NCI-H1694 (cell line): ENCODE measurements at regions not wholly inside any gene's neighbourhood (a gene's known extent, or its start where the extent isn't known, plus 50 kb on each side); places are given as distances from the start of the nearest gene placed in this dataset.

ENCODE experiments used
- DNase-seq: peaks from one replicate; lab custom pipeline; 2025; lab: John Stamatoyannopoulos, UW

DNA sequence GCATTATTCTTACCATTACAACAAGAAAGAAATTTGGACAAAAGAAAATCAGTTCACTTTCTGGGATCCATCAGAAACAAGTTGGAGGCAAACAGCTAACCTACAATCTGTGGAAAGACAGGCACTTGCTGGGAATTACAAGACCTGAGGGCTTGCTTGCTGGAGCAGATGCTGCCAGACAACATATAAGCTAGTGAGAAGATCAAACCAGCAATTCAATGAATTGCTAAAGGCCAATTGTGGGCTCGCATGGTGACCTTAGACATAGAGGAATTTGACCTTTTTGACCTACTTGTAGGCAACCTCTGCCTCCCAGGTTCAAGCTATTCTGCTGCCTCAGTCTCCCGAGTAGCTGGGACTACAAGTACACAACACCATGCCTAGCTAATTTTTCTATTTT is 921.2 kb upstream of the CNTNAP5 start:
- DNase-seq: no peak

DNA sequence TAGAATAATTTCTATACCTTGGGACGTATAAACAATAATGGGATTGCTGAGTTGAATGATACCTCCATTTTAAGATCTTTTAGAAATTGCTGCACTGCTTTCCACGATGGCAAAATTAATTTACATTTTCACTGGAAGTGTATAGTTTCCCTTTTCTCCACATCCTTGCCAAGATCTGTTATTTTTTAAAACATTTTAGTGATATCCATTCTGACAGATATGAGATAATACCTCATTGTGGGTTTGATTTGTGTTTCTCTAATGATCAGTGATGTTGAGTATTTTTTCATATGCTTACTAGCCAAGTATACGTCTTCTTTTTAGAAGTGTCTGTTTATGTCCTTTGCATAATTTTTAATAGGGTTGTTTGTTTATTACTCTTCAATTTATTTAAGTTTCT is 908.5 kb upstream of the CNTNAP5 start:
- DNase-seq: no peak

DNA sequence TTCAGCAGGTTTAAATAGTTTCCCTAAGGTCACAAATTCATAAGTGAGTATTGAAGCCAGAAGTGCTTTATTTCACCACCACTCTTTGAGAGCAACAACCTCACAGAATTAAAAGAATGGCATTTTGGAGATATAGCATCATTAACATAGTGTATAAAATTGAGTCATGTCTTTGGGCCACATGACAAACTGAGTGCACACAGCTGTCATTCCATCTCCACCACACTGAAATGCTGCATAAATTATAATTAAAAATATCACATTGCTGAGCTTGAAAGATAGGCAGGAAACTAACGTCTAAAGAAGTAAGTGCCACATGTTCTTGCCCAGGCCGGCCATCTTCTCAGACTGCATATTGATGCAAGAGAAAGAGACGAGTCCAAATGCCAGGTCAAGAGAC is 897.9 kb upstream of the CNTNAP5 start:
- DNase-seq: no peak

DNA sequence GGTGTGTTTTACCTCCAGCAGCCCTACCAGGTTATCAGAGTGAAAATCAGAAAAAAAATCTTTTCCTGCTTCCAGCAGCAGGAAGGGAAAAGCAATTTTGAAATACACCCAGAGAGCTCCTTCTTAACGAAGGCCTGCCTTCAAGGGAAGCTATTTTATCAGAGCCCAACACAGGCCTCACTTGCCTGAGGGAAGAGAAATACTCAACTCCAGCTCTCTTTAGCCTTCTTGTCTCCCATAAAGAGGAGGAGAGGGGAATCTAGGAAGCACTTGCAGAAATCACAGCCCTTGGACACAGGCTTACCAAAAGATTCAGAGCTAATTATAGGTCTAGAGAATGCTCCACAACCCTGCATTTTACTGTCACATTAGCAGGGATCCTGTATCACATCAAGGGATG is 896.1 kb upstream of the CNTNAP5 start:
- DNase-seq: no peak

DNA sequence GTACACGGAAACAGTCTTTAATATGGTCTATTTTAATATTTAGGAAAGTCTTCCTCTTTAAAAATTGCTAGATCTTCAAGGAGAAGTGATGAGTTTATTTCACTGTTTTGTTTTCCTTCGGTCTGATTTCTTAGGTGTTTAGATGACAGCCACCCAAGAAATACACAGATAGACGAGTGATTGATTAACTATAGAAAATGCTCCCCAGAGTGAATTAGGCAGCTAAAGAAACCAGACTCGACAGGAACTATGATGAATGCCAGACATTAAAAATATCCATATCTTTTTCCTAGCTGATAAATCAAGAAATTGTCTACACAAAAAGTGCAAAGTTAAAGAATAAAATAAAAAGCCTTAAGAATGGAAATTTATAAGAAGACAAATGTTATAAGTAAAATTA is 888.7 kb upstream of the CNTNAP5 start:
- DNase-seq: no peak

DNA sequence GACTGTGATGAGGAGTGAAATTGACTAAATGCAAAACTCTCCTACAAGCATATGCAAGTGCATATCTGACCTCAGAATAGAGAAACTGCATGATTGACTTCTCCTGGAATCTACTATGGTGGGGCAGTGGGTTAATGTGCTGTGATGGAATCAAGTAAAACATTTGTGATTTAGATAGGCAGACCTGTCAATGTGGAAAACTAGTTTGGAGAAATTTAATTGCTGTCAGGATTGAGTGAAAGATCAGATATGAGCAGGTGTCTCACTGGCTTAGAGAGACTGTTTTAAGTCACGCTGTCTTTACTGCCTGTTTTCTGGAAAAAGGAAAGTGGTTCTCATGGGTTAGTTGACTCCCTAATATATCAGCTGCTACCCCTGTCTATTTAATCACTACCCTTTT is 881.0 kb upstream of the CNTNAP5 start:
- no peak for DNase-seq

DNA sequence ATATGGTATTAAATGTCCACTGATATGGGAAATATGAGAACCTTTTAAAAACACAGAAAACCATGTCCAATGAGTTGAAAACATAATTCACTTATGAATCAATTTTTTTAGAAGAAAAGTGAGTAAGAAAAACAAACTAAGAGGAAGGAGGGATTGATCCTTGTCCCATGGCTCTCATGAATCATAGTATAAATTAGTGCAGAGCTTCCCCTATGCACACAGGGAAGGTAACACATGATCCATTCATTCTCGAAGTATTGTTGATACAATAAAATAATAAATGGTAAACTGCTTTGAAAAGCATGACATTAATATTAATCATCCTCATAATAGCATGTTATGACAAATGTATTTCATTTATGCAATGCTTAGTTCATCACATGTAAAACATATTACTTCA is 872.0 kb upstream of the CNTNAP5 start:
- DNase-seq: no peak

DNA sequence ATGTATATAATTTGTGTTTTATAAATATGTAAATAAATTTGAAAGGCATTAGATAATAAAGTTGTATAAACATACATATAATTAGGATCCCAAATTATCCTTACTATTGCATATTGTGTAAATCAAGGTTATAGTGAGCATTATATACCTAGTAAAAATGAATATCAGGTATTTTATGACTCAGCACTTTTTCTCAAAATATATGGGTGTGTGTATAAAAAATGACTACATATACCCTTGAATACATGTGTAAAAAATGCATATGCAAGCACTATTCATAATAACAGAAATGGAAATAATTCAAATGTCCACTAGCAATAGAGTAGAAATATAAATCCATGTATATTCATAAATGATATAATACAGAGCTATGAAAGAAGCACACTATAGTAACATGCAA is 870.9 kb upstream of the CNTNAP5 start:
- DNase-seq: no peak

DNA sequence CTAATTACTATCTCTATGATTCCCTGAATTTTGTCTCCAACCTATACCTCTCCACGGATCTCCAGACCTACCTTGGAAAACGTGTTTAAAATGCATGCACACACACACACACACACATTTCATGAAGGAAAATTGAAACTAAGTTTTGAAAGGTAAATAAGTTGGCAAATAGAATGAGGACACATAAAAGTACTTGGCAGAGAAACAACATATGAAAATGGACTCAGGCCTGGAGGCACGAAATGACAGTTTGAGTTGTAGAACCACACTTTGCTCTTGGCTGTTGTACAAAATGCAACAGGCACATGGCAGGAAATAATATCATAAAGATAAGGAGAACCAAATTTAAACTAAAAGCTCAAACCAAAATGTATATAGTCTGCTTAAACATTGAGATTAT is 868.1 kb upstream of the CNTNAP5 start:
- DNase-seq: no peak

DNA sequence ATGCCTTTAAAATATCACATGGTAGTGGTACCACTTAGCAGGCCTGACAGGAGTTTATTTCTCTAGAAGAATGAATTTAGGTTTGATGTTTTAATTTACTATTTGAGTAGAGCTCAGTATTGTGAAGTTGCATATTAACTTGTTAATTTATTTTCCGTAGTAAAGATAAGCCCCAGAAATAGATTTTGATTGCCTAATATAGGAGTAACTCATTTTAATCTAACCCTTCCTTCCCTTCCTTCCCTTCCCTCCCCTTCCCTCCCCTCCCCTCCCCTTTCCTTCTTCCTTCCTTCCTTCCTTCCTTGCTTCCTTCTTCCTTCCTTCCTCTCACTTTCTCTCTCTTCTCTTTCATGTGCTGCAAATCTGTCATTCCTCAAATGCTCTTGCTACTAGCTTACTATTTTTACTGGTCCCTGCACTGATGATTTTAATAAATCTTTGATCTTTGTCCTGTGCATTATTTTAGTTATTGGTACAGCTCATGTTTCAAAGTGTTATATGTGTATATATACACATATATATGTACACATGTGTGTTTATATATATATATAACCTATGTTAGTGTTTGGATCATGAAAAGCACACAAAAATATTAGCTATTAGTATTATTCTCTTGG is 862.6 kb upstream of the CNTNAP5 start:
- DNase-seq: no peak

DNA sequence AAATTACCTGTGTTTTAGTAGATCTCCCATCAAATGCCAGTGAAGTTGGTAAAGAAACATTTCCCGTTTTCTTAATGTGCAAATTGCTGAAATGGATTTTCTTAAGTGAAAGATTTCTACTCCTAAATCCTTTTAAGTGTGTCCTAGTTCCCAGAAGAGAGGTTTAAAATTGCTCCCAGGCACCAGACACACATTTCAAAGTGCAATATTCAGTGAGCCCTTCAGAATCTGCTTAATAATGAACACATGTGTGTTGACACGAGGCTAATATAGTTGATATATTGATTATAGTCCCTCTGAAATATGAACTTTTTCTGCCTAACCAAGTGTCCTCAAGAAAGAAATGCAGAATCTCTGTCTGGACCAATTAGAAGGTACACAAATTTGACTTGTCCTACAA is 861.7 kb upstream of the CNTNAP5 start:
- no peak for DNase-seq

DNA sequence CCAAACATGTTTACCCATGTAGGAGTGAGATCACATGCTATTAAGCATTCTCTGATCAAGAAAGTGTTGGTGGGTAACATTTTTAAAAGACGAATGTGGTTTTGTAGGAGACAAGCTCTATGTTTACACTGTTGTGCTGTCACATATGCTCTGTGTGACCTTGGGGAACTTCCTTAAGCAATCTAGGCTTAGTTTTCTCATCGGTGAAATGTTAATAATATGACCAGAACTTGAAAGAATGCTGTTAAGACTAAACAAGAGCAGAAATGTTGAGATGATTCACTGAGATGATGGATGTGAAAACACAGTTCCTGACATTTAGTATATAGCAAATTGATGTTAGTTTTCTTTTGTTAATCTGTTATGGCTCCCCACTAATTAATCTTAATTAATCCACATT is 860.9 kb upstream of the CNTNAP5 start:
- no peak for DNase-seq

DNA sequence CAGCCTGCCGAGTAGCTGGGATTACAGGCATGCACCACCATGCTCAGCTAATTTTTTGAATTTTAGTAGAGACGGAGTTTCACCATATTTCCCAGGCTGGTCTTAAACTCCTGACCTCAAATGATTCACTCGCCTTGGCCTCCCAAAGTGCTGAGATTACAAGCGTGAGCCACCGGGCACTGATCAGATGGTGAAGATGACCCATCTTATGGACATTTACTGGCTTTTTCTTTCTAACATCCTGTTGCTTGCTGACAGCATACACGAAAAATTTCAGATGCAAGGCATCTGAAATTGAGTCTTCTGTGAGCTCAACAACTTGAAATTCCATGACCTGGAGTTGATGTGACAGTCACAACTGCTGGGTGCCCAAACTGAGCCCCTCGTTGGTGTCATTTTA is 859.5 kb upstream of the CNTNAP5 start:
- no peak for DNase-seq

DNA sequence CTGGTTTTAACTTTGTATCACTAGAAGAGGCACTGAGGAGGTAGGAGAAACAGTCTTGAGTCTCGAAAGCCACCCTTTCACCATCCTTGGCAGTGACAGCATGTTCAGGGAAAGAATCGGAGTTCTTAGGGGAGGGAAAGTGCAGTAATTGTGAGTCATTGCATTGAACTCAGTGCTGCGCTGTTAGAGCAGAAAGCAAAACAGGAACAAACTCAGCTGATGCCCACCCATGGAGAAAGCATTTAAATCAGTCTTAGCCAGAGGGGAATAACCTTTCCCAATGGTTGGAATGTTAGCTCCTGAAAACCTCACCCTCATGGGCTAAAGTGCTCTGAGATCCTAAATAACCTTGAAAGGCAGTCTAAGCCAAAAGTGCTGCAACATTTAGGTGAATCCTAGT is 845.6 kb upstream of the CNTNAP5 start:
- DNase-seq: no peak

DNA sequence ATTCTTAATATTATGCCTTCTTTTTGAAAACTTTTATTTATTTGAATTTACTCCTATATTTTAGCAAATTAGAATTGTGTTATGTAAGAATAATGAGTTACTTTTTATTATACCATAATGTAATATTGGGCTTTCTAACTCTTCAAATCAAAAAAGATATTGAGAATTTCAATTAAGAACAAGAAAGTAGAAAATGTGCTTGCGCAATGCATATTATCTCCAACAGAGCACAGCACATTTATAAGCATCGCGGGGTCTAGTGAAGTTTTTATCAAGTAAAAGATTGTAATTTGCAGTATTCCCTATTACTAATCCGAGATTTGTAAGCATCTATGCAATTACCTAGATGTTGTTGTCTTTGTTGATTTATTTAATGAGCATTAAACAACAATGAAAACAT is 829.1 kb upstream of the CNTNAP5 start:
- no peak for DNase-seq

DNA sequence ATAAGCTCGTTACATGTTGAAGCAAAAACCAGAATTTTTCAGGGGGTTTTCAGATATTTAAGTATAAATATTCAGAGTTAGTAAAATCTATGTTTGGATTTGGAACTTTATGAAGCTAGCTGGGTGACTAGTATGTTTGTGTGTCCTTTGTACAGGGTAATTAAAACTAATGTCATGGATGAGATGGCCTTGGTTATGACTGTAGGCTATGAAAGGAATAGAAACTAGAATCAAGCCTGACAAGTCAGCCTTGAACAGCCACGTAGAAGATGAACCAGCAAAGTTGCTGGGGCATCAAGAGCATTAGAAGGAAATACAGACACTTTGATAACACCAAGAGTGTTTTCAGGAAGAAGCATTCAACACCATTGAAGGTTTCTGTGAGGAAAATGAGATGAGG is 825.1 kb upstream of the CNTNAP5 start:
- no peak for DNase-seq

DNA sequence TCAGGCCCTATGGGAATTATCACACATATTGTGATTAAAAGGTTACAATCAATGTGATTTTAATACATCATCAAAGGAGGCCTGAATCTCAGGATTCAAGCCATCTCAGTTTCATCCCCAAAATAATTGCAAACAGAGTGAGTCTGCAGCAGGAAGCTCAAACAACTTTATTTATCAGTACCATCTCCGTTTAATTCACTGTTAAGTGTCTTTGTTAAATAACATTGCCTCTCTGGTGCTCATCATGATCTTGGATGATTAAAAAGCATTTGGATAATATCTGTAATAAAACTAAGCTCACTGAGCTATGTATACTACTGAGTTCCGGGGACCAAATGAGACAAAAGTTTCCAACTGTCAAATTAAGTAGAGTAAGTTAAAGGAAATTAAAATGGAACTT is 817.8 kb upstream of the CNTNAP5 start:
- no peak for DNase-seq

DNA sequence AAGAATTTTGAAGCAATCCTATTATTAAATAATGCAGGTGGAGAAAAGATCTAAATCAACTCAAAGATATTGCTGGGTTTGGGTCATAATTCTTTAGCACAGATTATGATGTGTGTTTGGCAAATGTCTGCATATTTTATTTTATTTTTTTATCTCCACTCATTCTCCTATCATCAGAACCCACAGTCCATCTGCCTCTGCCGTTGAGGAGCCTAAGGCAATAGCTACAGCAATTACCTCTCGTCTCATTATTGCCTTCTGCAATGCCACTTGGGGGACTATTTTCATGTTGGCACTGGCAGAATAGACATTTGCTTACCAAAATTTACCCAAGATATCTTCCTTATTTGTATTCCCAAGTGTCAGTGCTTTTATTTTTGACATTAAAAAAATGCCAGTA is 815.9 kb upstream of the CNTNAP5 start:
- DNase-seq: no peak

DNA sequence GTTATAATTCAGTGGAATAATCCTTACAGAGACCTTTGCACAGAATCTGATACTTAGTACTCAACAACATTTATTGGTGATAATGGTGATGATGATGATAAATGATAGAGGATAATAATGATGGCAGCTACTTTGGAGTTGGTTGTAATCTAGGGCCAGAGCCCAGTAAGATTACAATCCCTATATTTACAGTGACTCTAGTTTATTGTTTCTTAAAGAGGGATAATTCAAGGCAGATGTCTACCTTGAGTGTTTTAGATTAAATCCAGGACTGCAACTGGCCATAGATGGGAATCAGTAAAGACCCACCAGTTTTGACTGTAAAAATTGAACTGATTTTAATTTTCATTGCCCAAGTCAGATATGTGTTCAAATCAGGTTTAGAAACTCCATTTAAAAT is 813.9 kb upstream of the CNTNAP5 start:
- no peak for DNase-seq

DNA sequence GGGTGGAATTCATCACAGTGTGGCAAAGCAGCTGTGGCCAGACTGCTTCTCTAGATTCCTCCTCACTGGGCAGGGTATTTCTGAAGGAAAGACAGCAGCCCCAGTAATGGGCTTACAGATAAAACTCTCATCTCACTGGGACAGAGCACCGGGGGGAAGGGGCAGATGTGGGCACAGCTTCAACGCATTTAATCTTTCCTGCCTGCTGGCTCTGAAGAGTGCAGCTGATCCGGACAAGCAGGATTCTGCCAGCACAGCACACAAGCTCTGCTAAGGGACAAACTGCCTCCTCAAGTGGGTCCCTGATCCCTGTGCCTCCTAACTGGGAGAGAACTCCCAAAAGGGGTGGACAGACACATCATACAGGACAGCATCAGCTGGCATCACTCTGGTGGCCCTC is 779.9 kb upstream of the CNTNAP5 start:
- DNase-seq: no peak

DNA sequence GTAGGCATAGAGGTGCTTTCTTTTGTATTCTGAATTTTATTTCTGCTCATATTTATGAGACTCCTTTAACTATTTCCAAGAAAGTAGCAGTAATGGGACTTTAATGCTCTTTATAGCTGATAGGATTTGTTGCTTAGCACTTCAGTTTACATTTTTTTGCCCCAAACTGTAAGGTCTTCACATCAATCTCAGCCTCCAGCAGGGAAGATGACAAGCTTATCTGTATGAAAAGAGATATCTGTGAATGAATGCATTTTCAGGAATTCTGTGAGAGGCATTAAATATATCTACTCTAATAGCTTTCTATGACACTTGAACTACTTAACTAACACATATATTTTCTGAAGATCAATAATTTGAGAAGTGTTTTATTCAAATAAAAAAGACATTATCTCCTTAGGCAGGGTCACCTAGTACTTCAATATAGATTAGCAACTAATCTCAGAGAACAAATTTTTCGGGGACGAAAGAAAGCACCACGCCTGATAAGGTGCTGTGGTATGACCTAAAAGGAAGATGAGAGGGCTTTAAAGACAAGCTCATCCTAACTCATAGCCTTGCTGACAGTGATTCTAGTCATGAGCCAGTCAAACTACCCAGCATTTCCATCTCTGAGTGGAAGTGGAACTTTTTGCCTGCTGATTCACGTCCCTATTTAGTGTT is 766.1 kb upstream of the CNTNAP5 start:
- no peak for DNase-seq

DNA sequence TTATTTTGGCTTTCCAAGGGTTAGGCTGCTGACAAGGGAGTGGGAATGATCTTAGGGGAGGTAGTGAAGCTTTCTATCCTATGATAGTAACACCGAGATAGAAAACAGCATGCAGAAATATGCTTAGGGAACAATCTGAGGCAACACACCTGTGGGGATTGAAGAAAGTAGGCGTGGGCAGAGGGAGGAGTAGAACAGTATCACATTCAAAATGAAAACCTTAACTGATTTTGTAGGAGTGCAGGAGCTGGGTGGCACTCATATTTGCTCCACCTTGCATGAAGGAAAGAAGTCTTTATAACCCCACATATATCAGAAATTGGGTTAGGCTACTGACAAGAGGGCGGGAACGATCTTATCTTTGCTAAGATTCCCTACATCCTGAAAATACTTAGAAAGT is 762.2 kb upstream of the CNTNAP5 start:
- DNase-seq: no peak

DNA sequence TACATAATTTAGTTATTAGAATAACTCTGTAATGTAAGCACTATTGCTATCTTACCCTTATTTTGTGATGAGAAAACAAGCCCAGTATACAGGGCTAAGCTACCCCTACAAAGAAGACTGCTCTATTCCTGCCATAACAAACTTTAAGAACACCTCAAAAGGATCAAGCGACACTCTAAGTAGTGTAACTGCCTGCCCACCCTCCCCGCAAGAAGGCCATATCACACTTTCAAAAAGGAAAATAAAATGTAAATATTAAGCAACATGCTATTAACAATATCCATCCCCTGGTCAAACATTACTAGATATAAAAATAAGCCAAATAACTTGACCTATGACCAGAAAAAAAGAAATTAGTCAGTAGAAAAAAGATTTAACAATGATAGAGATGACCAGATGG is 741.7 kb upstream of the CNTNAP5 start:
- DNase-seq: no peak

DNA sequence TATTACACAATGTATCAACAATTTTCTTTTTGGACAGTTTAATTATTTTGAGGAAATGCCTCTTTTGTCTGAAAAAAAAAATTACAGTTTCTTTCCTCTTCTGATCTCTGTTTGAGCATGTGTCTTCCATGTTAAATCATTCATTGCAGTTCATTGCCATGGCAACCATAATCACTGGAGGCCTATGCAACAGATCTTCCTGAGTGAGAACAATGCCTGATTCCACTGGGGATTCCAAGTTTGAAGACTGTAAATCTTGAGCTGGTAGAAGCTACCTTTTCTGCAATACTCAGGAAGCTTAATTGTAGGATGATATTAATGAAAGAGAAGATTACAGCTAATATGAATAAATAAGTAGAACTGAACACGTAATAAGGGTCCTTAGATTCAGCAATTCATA is 721.4 kb upstream of the CNTNAP5 start:
- no peak for DNase-seq
